ENCODE measurements at regions not wholly inside any gene's neighbourhood (a gene's known extent, or its start where the extent isn't known, plus 50 kb on each side); places are given as distances from the start of the nearest gene placed in this dataset.
A peak's percentile ranks its signal among the peaks of the same experiment; 100 is the strongest.

GRCh38 chr10:5585517-5586206 lies 60.9 kb downstream of the CALML3 start:
- TF ChIP-seq ZFX (IDR thresholded peaks at IDR 0.05; ENCODE audit: borderline replicate concordance) (no peak), CTCF (IDR thresholded peaks at IDR 0.05) (no peak)
- H3K27ac ChIP-seq: peak overlapping the region; percentile 20; the same call in 1 of the 2 replicates

GRCh38 chr10:5587151-5588079 lies 62.7 kb downstream of the CALML3 start:
- TF ChIP-seq CTCF (IDR thresholded peaks at IDR 0.05) (no peak), ZFX (IDR thresholded peaks at IDR 0.05; ENCODE audit: borderline replicate concordance) (no peak)
- H3K27ac ChIP-seq: no peak overlapping the region

GRCh38 chr10:5588080-5588453 lies 63.3 kb downstream of the CALML3 start:
- TF ChIP-seq ZFX (IDR thresholded peaks at IDR 0.05; ENCODE audit: borderline replicate concordance): no peak
- no peak for TF ChIP-seq CTCF (IDR thresholded peaks at IDR 0.05)
- H3K27ac ChIP-seq: no peak overlapping the region

GRCh38 chr10:5588603-5589002 lies 63.8 kb downstream of the CALML3 start:
- no peak overlapping the region for H3K27ac ChIP-seq
- TF ChIP-seq CTCF (IDR thresholded peaks at IDR 0.05) (no peak), ZFX (IDR thresholded peaks at IDR 0.05; ENCODE audit: borderline replicate concordance) (no peak)

Measured in 22Rv1 (cell line).